ENCODE measurements at regions not wholly inside any gene's neighbourhood (a gene's known extent, or its start where the extent isn't known, plus 50 kb on each side); places are given as distances from the start of the nearest gene placed in this dataset.

GRCh38 chr9:73348471-73348870, 196.8 kb downstream of the ANXA1 start:
- TF ChIP-seq CTCF (IDR thresholded peaks at IDR 0.05; ENCODE audit: insufficient read depth, low read length, poor library complexity, severe bottlenecking) (no peak), EZH2phosphoT487 (conservative IDR thresholded peaks at IDR 0.05; ENCODE audit: low read length) (no peak)

All from SU-DHL-6 (cell line).